ENCODE measurements at regions not wholly inside any gene's neighbourhood (a gene's known extent, or its start where the extent isn't known, plus 50 kb on each side); places are given as distances from the start of the nearest gene placed in this dataset.
"Not testable (repeated sequence)": the region's sequence is repeated elsewhere in the genome, so short reads cannot be mapped to it uniquely, and the experiment has no call there.

DNA sequence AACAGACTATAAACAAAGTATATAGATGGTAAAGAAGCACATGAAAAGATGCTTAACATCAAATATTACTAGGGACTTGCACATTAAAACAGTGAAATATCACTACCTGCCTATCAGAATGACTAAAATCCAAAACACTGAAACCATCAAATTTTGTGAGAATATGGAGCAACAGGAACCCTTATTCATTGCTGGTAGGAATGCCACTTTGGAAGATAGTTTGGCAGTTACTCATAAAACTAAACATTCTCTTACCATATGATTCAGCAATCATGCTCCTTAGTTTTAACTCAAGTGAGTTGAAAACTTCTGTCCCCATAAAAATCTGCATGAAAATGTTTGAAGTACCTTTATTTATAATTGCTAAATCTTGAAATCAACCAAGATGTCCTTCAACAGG, 297.6 kb downstream of the DAD1 start:
- no peak for DNase-seq (ENCODE audit: low spot score)
- no peak for TF ChIP-seq CTCF (IDR thresholded peaks at IDR 0.05; ENCODE audit: extremely low read depth, missing control alignments)

DNA sequence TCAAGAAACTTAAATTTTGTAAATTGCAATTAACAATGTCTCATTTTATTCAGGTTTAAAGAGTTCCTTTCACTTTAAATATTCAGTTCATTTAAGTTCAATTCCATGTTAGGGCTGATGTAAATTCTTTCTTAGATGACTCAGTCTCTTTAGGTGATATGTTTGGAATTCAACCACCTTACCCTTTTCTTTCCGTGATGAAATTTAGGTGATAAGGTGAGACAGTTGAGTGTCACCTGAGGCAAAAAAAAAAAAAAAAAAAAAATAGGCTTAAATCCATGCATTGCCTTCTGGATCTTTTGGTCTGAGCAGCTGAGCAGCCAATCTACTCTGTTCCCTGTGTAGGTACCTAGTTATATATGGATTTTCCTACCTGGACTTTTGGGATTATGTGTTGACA, 299.5 kb downstream of the DAD1 start:
- TF ChIP-seq CTCF (IDR thresholded peaks at IDR 0.05; ENCODE audit: extremely low read depth, missing control alignments): no peak
- no peak for DNase-seq (ENCODE audit: low spot score)

DNA sequence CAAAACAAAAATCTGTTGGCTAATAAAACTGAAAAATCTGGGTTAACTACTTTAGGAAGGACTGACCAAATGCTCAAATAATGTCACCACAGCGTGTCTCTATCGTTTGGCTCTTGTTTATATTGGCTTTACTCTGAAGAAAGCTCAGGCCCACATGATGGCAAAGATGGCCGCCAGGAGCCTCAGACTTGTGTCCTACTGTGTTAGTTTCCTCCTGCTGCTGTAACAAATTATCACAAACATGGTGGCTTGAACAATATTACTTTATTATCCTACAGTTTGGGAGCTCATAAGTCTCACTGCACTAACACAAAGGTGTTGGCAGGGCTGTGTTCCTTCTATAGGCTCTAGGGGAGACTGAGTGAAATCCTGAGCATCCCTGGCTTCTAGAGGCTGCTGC, 303.0 kb downstream of the DAD1 start:
- no peak for DNase-seq (ENCODE audit: low spot score)
- TF ChIP-seq CTCF (IDR thresholded peaks at IDR 0.05; ENCODE audit: extremely low read depth, missing control alignments): no peak

GRCh38 chr14:22282949-22283348, 306.1 kb downstream of the DAD1 start:
- TF ChIP-seq CTCF (IDR thresholded peaks at IDR 0.05; ENCODE audit: extremely low read depth, missing control alignments): no peak

DNA sequence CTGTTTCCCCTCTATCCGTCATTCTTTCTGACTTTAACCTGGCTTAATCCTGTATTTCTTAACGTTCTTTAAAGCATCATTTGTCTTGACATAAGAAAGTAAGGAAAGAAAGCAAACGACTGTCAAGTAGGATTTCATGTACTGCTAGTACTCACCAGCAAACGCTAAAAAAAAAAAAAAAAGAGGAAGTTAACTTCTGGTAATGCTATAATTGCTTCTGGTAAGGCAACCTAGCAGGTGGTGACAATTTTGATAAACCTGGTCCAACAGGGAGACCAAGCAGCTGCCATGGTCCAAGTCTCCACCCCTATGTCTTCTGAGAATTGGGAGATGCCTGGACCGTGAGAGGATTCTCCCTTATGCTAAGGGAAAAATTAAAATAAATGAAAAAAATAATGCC, 306.6 kb downstream of the DAD1 start:
- no peak for TF ChIP-seq CTCF (IDR thresholded peaks at IDR 0.05; ENCODE audit: extremely low read depth, missing control alignments)
- peak; percentile 32 for DNase-seq (ENCODE audit: low spot score)

More at GRCh38 chr14:22282949-22283348, 306.1 kb downstream of the DAD1 start:
- no peak for DNase-seq (ENCODE audit: low spot score)

- not testable (repeated sequence) for DNase-seq (ENCODE audit: low spot score)
These were observed 307.6 kb downstream of the DAD1 start for GRCh38 chr14:22281447-22281874.

- TF ChIP-seq CTCF (IDR thresholded peaks at IDR 0.05; ENCODE audit: extremely low read depth, missing control alignments): no peak
- DNase-seq (ENCODE audit: low spot score): no peak
These were observed 308.3 kb downstream of the DAD1 start for GRCh38 chr14:22280497-22281316.
